ENCODE measurements at regions not wholly inside any gene's neighbourhood (a gene's known extent, or its start where the extent isn't known, plus 50 kb on each side); places are given as distances from the start of the nearest gene placed in this dataset.

- dilution Hi-C loops (cut with MboI; ENCODE audit: extremely low pct_ligation_motif_present, low sequenced_read_pairs), result no loop called here
- no peak for FAIRE-seq
- Histone ChIP-seq H3K36me3 (ENCODE audit: control insufficient read depth in 2 of 2, extremely low read depth in 1 of 2, insufficient read depth in 2 of 2, low read length in 2 of 2) (no peaks in the 10 kb centered on the region), H3K79me2 (ENCODE audit: control insufficient read depth, insufficient read depth, low read length) (no peaks in the 10 kb centered on the region), H3K27ac (ENCODE audit: control insufficient read depth, insufficient read depth, low read length) (no peak overlapping the region), H3K9me3 (ENCODE audit: control insufficient read depth, low read depth, low read length) (no peaks in the 10 kb centered on the region), H4K20me1 (ENCODE audit: control insufficient read depth, extremely low read depth, insufficient read depth, low read length) (no peaks in the 10 kb centered on the region), H3K27me3 (ENCODE audit: control insufficient read depth, extremely low read depth, insufficient read depth, low read length) (no peaks in the 10 kb centered on the region), H3K4me3 (ENCODE audit: control insufficient read depth in 2 of 3, extremely low read depth in 1 of 3, insufficient read depth in 2 of 3, low read depth in 1 of 3, low read length in 3 of 3) (no peak overlapping the region), H3K9me1 (ENCODE audit: control insufficient read depth, extremely low read depth, insufficient read depth, low read length) (no peaks in the 10 kb centered on the region), H2AFZ (ENCODE audit: control insufficient read depth, low read length) (no peak overlapping the region), H3K4me2 (ENCODE audit: control insufficient read depth, extremely low read depth, insufficient read depth, low read depth, low read length) (no peak overlapping the region), H3K9ac (ENCODE audit: control insufficient read depth, extremely low read depth, insufficient read depth, low read length) (no peak overlapping the region), H3K4me1 (ENCODE audit: control insufficient read depth, extremely low read depth, insufficient read depth, low read length) (peaks cover 9% of the 10 kb centered on the region)
- TF ChIP-seq EZH2 (IDR thresholded peaks at IDR 0.05; ENCODE audit: low read length), result no peak
- TF ChIP-seq, protein P1, sequence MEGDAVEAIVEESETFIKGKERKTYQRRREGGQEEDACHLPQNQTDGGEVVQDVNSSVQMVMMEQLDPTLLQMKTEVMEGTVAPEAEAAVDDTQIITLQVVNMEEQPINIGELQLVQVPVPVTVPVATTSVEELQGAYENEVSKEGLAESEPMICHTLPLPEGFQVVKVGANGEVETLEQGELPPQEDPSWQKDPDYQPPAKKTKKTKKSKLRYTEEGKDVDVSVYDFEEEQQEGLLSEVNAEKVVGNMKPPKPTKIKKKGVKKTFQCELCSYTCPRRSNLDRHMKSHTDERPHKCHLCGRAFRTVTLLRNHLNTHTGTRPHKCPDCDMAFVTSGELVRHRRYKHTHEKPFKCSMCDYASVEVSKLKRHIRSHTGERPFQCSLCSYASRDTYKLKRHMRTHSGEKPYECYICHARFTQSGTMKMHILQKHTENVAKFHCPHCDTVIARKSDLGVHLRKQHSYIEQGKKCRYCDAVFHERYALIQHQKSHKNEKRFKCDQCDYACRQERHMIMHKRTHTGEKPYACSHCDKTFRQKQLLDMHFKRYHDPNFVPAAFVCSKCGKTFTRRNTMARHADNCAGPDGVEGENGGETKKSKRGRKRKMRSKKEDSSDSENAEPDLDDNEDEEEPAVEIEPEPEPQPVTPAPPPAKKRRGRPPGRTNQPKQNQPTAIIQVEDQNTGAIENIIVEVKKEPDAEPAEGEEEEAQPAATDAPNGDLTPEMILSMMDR (optimal IDR thresholded peaks at IDR 0.05 in 1 of 3, IDR thresholded peaks at IDR 0.05 in 1 of 3, conservative IDR thresholded peaks at IDR 0.05 in 1 of 3; ENCODE audit: extremely low read depth in 1 of 3, insufficient read depth in 2 of 3, low read length in 3 of 3), result no peak
- no peak for DNase-seq (ENCODE audit: low read depth, low spot score)
Measured at GRCh38 chr2:18372641-18373040, 187.8 kb downstream of the RDH14 start.

GRCh38 chr2:18369760-18370159, 190.7 kb downstream of the RDH14 start:
- no peak overlapping the region for H2AFZ ChIP-seq (ENCODE audit: control insufficient read depth, low read length)
- peaks cover 9% of the 10 kb centered on the region for H3K4me1 ChIP-seq (ENCODE audit: control insufficient read depth, extremely low read depth, insufficient read depth, low read length)
- no peaks in the 10 kb centered on the region for H3K36me3 ChIP-seq (ENCODE audit: control insufficient read depth in 2 of 2, extremely low read depth in 1 of 2, insufficient read depth in 2 of 2, low read length in 2 of 2)
- no peak overlapping the region for H3K27ac ChIP-seq (ENCODE audit: control insufficient read depth, insufficient read depth, low read length)
- H3K4me3 ChIP-seq (ENCODE audit: control insufficient read depth in 2 of 3, extremely low read depth in 1 of 3, insufficient read depth in 2 of 3, low read depth in 1 of 3, low read length in 3 of 3), result no peak overlapping the region
- dilution Hi-C loops (cut with MboI; ENCODE audit: extremely low pct_ligation_motif_present, low sequenced_read_pairs), result no loop called here
- no peaks in the 10 kb centered on the region for H3K27me3 ChIP-seq (ENCODE audit: control insufficient read depth, extremely low read depth, insufficient read depth, low read length)
- H3K79me2 ChIP-seq (ENCODE audit: control insufficient read depth, insufficient read depth, low read length), result no peaks in the 10 kb centered on the region
- no peak overlapping the region for H3K9ac ChIP-seq (ENCODE audit: control insufficient read depth, extremely low read depth, insufficient read depth, low read length)
- no peaks in the 10 kb centered on the region for H3K9me1 ChIP-seq (ENCODE audit: control insufficient read depth, extremely low read depth, insufficient read depth, low read length)
- DNase-seq (ENCODE audit: low read depth, low spot score) (no peak), FAIRE-seq (no peak)
- H4K20me1 ChIP-seq (ENCODE audit: control insufficient read depth, extremely low read depth, insufficient read depth, low read length), result no peaks in the 10 kb centered on the region
- TF ChIP-seq, protein P1 (optimal IDR thresholded peaks at IDR 0.05 in 1 of 3, IDR thresholded peaks at IDR 0.05 in 1 of 3, conservative IDR thresholded peaks at IDR 0.05 in 1 of 3; ENCODE audit: extremely low read depth in 1 of 3, insufficient read depth in 2 of 3, low read length in 3 of 3), result no peak
- TF ChIP-seq EZH2 (IDR thresholded peaks at IDR 0.05; ENCODE audit: low read length), result no peak
- H3K4me2 ChIP-seq (ENCODE audit: control insufficient read depth, extremely low read depth, insufficient read depth, low read depth, low read length), result no peak overlapping the region
- no peaks in the 10 kb centered on the region for H3K9me3 ChIP-seq (ENCODE audit: control insufficient read depth, low read depth, low read length)

All from keratinocyte (primary cell).